Astrocyte of the spinal cord (primary cell): ENCODE measurements at regions not wholly inside any gene's neighbourhood (a gene's known extent, or its start where the extent isn't known, plus 50 kb on each side); places are given as distances from the start of the nearest gene placed in this dataset.

Experiments
- DNase-seq: peaks from one replicate; pipeline ENCODE4 v3.0.0; 2011; ENCODE audit warnings: low read depth, low spot score
- H3K4me3 ChIP-seq: 2 replicates; pipeline ENCODE4 v1.5.1; 2011; ENCODE audit warnings: low read depth, mild to moderate bottlenecking, low read length, moderate library complexity
- in situ Hi-C: cut with HindIII; loops from 2 replicates; pipeline ENCODE4 v1.10.0; 2017; ENCODE audit warnings: low sequenced_read_pairs
- TF ChIP-seq, protein P1 (sequence below): IDR thresholded peaks from 2 replicates; pipeline ENCODE4 v1.5.1; 2012; ENCODE audit warnings: low read depth, mild to moderate bottlenecking, low read length, inconsistent platforms

DNA sequence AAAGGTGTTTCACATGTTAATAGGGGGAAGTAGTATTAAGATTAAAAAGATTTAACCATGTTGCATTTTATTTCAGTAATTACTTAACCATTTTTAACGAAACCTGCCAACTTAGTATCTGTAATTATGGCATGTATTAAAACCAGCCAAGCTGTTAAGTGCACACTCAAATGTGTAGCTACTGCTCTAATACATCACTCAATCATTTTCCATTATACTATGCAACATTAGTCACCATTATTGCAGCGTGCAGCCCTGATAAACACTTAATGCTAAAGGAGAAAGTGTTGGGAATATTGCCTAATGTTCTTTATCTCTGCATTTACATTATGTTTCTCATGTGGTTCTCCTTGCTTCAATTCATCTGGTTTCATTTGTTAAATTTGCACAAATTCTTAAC lies 745.9 kb upstream of the FAM98A start:
- in situ Hi-C loops: no loop called here
- DNase-seq: no peak
- no peak overlapping the region for H3K4me3 ChIP-seq
- TF ChIP-seq, protein P1, sequence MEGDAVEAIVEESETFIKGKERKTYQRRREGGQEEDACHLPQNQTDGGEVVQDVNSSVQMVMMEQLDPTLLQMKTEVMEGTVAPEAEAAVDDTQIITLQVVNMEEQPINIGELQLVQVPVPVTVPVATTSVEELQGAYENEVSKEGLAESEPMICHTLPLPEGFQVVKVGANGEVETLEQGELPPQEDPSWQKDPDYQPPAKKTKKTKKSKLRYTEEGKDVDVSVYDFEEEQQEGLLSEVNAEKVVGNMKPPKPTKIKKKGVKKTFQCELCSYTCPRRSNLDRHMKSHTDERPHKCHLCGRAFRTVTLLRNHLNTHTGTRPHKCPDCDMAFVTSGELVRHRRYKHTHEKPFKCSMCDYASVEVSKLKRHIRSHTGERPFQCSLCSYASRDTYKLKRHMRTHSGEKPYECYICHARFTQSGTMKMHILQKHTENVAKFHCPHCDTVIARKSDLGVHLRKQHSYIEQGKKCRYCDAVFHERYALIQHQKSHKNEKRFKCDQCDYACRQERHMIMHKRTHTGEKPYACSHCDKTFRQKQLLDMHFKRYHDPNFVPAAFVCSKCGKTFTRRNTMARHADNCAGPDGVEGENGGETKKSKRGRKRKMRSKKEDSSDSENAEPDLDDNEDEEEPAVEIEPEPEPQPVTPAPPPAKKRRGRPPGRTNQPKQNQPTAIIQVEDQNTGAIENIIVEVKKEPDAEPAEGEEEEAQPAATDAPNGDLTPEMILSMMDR: no peak

DNA sequence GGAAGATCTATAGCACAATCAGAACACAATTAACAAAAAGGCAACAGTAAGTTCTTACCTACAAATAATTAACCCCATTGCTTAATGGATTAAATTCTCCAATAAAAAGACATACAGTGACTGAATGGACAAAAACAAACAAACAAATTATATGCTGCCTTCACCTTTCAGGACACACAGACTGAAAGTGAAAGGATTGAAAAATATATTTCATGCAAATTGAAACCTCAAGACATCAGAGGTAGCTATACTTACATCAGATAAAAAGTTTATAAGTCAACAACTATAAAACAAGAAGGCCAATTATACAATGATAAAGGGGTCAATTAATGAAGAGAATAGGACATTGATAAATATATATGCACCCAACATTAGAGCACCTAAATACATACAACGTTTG lies 741.2 kb upstream of the FAM98A start:
- DNase-seq: no peak
- in situ Hi-C loops: no loop called here
- no peak overlapping the region for H3K4me3 ChIP-seq
- TF ChIP-seq, protein P1: no peak

DNA sequence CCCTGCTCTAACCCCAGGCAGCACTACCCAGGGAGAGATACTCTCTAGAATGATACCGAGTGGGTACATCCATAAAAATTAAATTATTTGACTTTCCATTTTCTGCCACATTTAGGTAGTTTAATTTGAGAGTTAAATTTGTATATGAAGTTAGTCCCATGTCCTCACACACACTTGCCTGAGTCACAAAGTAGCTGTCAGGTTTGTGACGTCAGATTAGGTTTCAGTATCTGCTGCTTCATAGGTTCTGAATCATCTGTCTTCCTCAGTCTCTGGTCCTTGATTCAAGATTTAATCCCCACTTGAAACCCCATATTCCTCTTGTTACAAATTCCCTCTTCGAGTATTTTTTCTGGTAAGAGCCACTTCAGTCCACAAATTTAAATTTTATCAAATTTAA lies 738.6 kb upstream of the FAM98A start:
- DNase-seq: no peak
- in situ Hi-C loops: no loop called here
- TF ChIP-seq, protein P1: no peak
- no peak overlapping the region for H3K4me3 ChIP-seq

DNA sequence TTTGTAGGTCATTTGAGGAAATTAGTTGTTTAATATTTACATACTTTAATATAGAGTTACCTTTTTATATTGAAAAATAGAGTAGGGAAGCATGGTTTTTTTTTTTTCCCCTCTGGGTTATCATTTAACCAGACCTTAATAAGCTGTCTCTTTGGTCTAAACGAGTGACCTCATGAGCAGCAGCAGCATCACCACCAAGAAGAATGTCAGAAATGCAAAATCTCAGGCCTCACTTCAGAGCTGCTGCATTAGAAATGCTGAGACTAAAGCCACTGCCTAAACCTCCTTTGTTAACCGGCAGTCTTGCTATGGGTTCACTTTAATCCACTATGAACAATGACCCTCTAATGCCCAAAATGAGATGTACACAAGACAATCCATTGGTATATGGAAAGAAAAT lies 733.7 kb upstream of the FAM98A start:
- in situ Hi-C loops: no loop called here
- no peak overlapping the region for H3K4me3 ChIP-seq
- TF ChIP-seq, protein P1: no peak
- DNase-seq: no peak

DNA sequence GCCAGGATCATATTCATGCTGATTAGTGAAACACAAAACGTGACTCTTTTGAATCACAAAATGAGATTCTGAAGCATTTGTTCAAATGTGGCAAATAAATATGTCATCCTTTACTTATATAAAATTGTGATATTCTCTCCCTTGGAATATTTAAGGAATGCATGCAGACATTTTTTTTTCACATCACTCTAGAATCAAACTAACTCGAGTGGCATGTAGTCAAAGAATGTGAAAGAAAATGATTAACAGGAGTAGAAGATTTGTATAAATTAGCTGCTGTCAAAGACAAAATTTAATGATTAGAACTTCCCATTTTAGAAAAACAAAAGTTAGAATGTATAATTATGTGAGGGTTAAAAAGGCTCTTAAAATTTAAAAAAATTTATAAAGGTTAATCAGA lies 721.0 kb upstream of the FAM98A start:
- DNase-seq: no peak
- in situ Hi-C loops: no loop called here
- H3K4me3 ChIP-seq: no peak overlapping the region
- TF ChIP-seq, protein P1: no peak

DNA sequence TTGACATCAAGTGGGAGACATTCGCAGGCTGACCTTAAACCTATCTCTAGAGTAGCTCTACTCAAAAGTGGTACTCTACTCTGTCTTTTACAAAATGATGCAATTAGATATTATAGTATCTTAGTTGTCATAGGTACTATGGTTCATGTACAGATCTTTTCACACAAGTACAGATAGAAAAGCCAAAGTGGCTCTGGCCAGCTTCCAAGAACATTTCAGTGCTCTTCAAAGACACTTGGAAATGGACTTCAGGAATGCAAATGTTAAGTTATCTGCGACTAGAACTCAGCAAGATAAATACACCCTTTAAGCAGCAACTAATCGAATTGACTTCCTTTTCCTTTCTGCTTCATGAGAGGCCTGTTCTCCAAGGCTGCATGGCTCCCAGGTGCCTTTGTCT lies 718.7 kb upstream of the FAM98A start:
- TF ChIP-seq, protein P1: no peak
- in situ Hi-C loops: no loop called here

DNA sequence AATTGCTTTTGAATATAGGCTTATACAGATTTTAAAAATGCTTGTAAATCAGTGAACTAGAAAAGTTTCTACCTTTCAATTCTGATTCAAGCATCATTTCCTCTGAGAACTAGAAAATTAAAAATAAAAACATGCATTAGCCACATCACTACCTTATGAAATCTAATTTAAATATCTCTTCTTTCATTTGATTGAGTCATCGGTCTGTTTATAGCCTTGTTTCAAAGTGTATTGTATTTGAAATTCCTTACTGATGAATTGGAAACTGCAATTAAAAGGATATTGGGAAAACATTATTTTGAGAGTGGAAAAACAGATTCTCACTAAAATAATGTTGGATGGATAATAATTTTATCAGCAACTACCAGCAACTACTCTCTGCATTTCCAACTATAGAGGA lies 717.7 kb upstream of the FAM98A start:
- H3K4me3 ChIP-seq: no peak overlapping the region
- no peak for DNase-seq
- in situ Hi-C loops: no loop called here
- TF ChIP-seq, protein P1: no peak

More for the DNA sequence above, 718.7 kb upstream of the FAM98A start:
- DNase-seq: no peak
- no peak overlapping the region for H3K4me3 ChIP-seq
